ENCODE measurements at regions not wholly inside any gene's neighbourhood (a gene's known extent, or its start where the extent isn't known, plus 50 kb on each side); places are given as distances from the start of the nearest gene placed in this dataset.

GRCh38 chr7:142646386-142647140 lies 102.7 kb upstream of the PRSS1 start:
- no peaks in the 10 kb centered on the region for H3K4me1 Mint-ChIP-seq
- Histone ChIP-seq H3K27ac (ENCODE audit: low read depth) (no peak overlapping the region), H3K27me3 (ENCODE audit: insufficient read depth) (no peaks in the 10 kb centered on the region), H3K4me3 (no peak overlapping the region), H3K4me1 (ENCODE audit: insufficient read depth) (no peaks in the 10 kb centered on the region), H3F3A (replicated peaks; ENCODE audit: low read depth) (no peaks in the 10 kb centered on the region), H3K9me2 (ENCODE audit: insufficient read depth) (no peaks in the 10 kb centered on the region), H3K36me3 (ENCODE audit: insufficient read depth) (no peaks in the 10 kb centered on the region), H4K20me1 (replicated peaks; ENCODE audit: insufficient read depth) (no peaks in the 10 kb centered on the region), H2AFZ (no peak overlapping the region), H3K79me2 (replicated peaks; ENCODE audit: insufficient read depth) (no peaks in the 10 kb centered on the region), H3K4me2 (no peak overlapping the region)
- H3K27me3 Mint-ChIP-seq (ENCODE audit: insufficient read depth, low read depth, poor library complexity), result peaks cover 4% of the 10 kb centered on the region
- ATAC-seq (peak; percentile 41), DNase-seq (ENCODE audit: low spot score) (no peak)
- TF ChIP-seq EZH2phosphoT487 (IDR thresholded peaks at IDR 0.05; ENCODE audit: unreplicated experiment) (no peak), EZH2 (IDR thresholded peaks at IDR 0.05; ENCODE audit: low read depth, unreplicated experiment) (no peak), ZNF114 (CRISPR knock-in tag; IDR thresholded peaks at IDR 0.05) (no peak), ZNF331 (CRISPR knock-in tag; IDR thresholded peaks at IDR 0.05; ENCODE audit: low read depth) (no peak), POLR2AphosphoS5 (IDR thresholded peaks at IDR 0.05; ENCODE audit: low read depth) (no peak), STAT1 (IDR thresholded peaks at IDR 0.05; ENCODE audit: unreplicated experiment) (no peak), ETS1 (IDR thresholded peaks at IDR 0.05) (no peak), NANOG (IDR thresholded peaks at IDR 0.05; ENCODE audit: borderline replicate concordance) (no peak), CREB1 (CRISPR knock-in tag; IDR thresholded peaks at IDR 0.05; ENCODE audit: low read depth) (no peak), REST (IDR thresholded peaks at IDR 0.05; ENCODE audit: unreplicated experiment) (no peak), CTCF (conservative IDR thresholded peaks at IDR 0.05; ENCODE audit: low read depth in 2 of 2) (no peak), JUNB (IDR thresholded peaks at IDR 0.05; ENCODE audit: unreplicated experiment) (no peak), ZNF462 (CRISPR knock-in tag; IDR thresholded peaks at IDR 0.05) (no peak)
- H3K36me3 Mint-ChIP-seq (ENCODE audit: low read depth), result no peaks in the 10 kb centered on the region
- no peak overlapping the region for H3K27ac Mint-ChIP-seq
- no peaks in the 10 kb centered on the region; the same call in 2 of the 3 replicates for H3K9me3 Mint-ChIP-seq
- H3K4me3 Mint-ChIP-seq, result no peak overlapping the region

Measured in GM23338 (cell line).